Testis (tissue), 2 donors: ENCODE measurements at regions not wholly inside any gene's neighbourhood (a gene's known extent, or its start where the extent isn't known, plus 50 kb on each side); places are given as distances from the start of the nearest gene placed in this dataset.
"Not testable (repeated sequence)": the region's sequence is repeated elsewhere in the genome, so short reads cannot be mapped to it uniquely, and the experiment has no call there.

Source experiments
- DNase-seq: peaks from one replicate; pipeline ENCODE4 v3.0.0-alpha.2; 2019
- H3K27ac ChIP-seq, 2 donors: fragments of 200-600 bp; sonication (generic); one replicate each; pipeline ENCODE4 v1.5.1; 2019
- H3K27me3 ChIP-seq: fragments of 200-600 bp; sonication (generic); one replicate; pipeline ENCODE4 v1.5.1; 2019
- H3K36me3 ChIP-seq: fragments of 200-600 bp; sonication (generic); one replicate; pipeline ENCODE4 v1.5.1; 2017; ENCODE audit warnings: low read depth; ENCODE audit errors: missing control alignments
- H3K4me1 ChIP-seq: fragments of 200-600 bp; sonication (generic); one replicate; pipeline ENCODE4 v1.5.1; 2019
- H3K4me3 ChIP-seq, 2 donors: fragments of 200-600 bp; sonication (generic); one replicate each; pipeline ENCODE4 v1.5.1; 2017 to 2019
- H3K9me3 ChIP-seq: fragments of 200-600 bp; sonication (generic); one replicate; pipeline ENCODE4 v1.5.1; 2017
- POLR2A ChIP-seq: fragments of 450-650 bp; IDR thresholded peaks from one replicate; pipeline ENCODE4 v1.6.1; 2017; ENCODE audit warnings: antibody characterized with exemption, mild to moderate bottlenecking, moderate library complexity
- WGBS, 2 donors: methylation state at CpG; one replicate each; pipeline ENCODE4 v1.1.5; 2018; 5-methylcytosine and 5-hydroxymethylcytosine counted together
- intact Hi-C: fragments of 100-400 bp; cut with DNase I; formaldehyde crosslinking; loops from one replicate; pipeline ENCODE4 v1.15.1; 2023; ENCODE audit warnings: low total_unique reads
- TF ChIP-seq, protein P1 (sequence below), 3 experiments: fragments of 450-650 bp in 2 of 3; fragments of 200-600 bp in 1 of 3; sonication (generic) in 1 of 3; IDR thresholded peaks; one replicate each; pipeline ENCODE4 v1.5.1; 2016 to 2019; ENCODE audit warnings: antibody characterized with exemption in 3 of 3, mild to moderate bottlenecking in 2 of 3, moderate library complexity in 1 of 3

- H3K9me3 ChIP-seq, result no peaks in the 10 kb centered on the region
- H3K4me3 ChIP-seq, result no peak overlapping the region
- H3K27me3 ChIP-seq, result no peaks in the 10 kb centered on the region
- H3K36me3 ChIP-seq, result no peaks in the 10 kb centered on the region
- no peak for TF ChIP-seq POLR2A
- TF ChIP-seq, protein P1, sequence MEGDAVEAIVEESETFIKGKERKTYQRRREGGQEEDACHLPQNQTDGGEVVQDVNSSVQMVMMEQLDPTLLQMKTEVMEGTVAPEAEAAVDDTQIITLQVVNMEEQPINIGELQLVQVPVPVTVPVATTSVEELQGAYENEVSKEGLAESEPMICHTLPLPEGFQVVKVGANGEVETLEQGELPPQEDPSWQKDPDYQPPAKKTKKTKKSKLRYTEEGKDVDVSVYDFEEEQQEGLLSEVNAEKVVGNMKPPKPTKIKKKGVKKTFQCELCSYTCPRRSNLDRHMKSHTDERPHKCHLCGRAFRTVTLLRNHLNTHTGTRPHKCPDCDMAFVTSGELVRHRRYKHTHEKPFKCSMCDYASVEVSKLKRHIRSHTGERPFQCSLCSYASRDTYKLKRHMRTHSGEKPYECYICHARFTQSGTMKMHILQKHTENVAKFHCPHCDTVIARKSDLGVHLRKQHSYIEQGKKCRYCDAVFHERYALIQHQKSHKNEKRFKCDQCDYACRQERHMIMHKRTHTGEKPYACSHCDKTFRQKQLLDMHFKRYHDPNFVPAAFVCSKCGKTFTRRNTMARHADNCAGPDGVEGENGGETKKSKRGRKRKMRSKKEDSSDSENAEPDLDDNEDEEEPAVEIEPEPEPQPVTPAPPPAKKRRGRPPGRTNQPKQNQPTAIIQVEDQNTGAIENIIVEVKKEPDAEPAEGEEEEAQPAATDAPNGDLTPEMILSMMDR (IDR thresholded peaks at IDR 0.05), result no peak
- intact Hi-C loops, result no loop called here
- no peak overlapping the region for H3K27ac ChIP-seq
- WGBS, 2 donors, result 55 to 58% methylated on average over 15 of the region's 15 CpGs
- H3K4me1 ChIP-seq, result no peaks in the 10 kb centered on the region
- DNase-seq, result peak; percentile 30
Measured at GRCh38 chr11:70901951-70902521, 350.3 kb downstream of the SHANK2 start.

- H3K9me3 ChIP-seq, H3K27ac ChIP-seq, H3K4me3 ChIP-seq, H3K36me3 ChIP-seq, H3K27me3 ChIP-seq, DNase-seq, intact Hi-C loops, H3K4me1 ChIP-seq: not testable (repeated sequence)
- 98 to 99% methylated on average over 8 of the region's 8 CpGs for WGBS, 2 donors
Measured at GRCh38 chr11:70903229-70903628, 349.1 kb downstream of the SHANK2 start.

DNA sequence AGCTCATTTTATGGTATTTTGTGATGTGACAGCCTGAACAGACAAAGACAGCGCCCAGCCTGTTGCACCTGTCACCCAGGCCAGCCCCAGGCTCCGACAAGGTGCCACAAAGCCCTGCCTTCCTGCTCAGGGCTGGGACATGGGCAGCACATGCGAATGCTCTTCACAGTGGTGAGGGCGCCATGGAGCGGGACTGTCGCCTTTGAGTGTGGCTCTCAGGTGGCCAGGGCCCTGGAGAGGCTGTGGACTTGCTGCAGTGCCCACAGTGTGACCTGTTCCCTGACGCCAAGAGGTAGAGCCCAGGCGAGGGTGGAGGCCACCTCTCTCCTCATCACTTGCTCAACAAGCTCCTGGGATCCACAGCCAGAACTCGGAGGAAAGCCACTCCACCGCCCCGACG lies 346.3 kb downstream of the SHANK2 start:
- Histone ChIP-seq H3K27ac (no peak overlapping the region), H3K9me3 (no peaks in the 10 kb centered on the region), H3K4me3 (no peak overlapping the region), H3K36me3 (no peaks in the 10 kb centered on the region), H3K27me3 (no peaks in the 10 kb centered on the region), H3K4me1 (no peaks in the 10 kb centered on the region)
- no peak for TF ChIP-seq POLR2A
- TF ChIP-seq, protein P1 (IDR thresholded peaks at IDR 0.05), result no peak
- intact Hi-C loops, result no loop called here
- no peak for DNase-seq
- 93 to 97% methylated on average over 5 to 12 of the region's 12 CpGs for WGBS, 2 donors

DNA sequence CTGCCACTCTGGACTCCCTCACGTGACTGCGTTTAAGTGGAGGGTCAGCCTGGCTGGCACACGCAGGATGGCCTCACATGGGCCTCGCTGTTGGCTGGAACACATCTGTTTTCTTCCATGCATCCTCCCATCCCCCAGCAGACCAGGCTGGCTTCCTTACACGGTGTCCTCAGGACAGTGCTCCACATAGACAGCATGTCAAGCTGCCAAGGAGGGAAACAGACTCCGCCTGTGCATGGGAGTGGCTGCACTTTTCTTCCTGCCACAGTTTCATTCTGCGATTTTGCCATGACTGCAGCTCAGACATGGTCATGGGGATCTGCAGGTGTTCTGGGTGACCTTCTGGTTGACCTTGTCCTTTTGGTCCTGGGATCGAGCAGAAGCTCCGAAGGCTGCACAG lies 344.2 kb downstream of the SHANK2 start:
- H3K27ac ChIP-seq, result no peak overlapping the region
- no peaks in the 10 kb centered on the region for H3K27me3 ChIP-seq
- no peak for DNase-seq
- intact Hi-C loops, result no loop called here
- no peaks in the 10 kb centered on the region for H3K36me3 ChIP-seq
- H3K4me3 ChIP-seq, result no peak overlapping the region
- TF ChIP-seq, protein P1 (IDR thresholded peaks at IDR 0.05), result no peak
- 59 to 61% methylated on average over 9 of the region's 9 CpGs for WGBS, 2 donors
- H3K9me3 ChIP-seq, result no peaks in the 10 kb centered on the region
- H3K4me1 ChIP-seq, result no peaks in the 10 kb centered on the region

- Histone ChIP-seq H3K36me3 (no peaks in the 10 kb centered on the region), H3K27ac (no peak overlapping the region), H3K27me3 (no peaks in the 10 kb centered on the region), H3K4me1 (no peaks in the 10 kb centered on the region), H3K4me3 (no peak overlapping the region), H3K9me3 (no peaks in the 10 kb centered on the region)
- intact Hi-C loops, result no loop called here
- DNase-seq, result no peak
- 91 to 92% methylated on average over 7 of the region's 7 CpGs for WGBS, 2 donors
- TF ChIP-seq, protein P1 (IDR thresholded peaks at IDR 0.05), result no peak
- TF ChIP-seq POLR2A, result no peak
Measured at GRCh38 chr11:70910835-70911234, 341.5 kb downstream of the SHANK2 start.
